Gastroesophageal sphincter (tissue), 3 donors: ENCODE measurements at regions not wholly inside any gene's neighbourhood (a gene's known extent, or its start where the extent isn't known, plus 50 kb on each side); places are given as distances from the start of the nearest gene placed in this dataset.

Source experiments
- CTCF ChIP-seq, 4 experiments: fragments of 200-600 bp in 2 of 4; fragments of 450-650 bp in 2 of 4; sonication (generic) in 1 of 4; IDR thresholded peaks; one replicate each; pipeline ENCODE4 v1.5.1; 2017 to 2019; ENCODE audit warnings: antibody characterized with exemption in 4 of 4, mild to moderate bottlenecking in 2 of 4, moderate library complexity in 2 of 4
- EP300 ChIP-seq: sonication (generic); formaldehyde crosslinking; IDR thresholded peaks from one replicate; pipeline ENCODE4 v1.6.1; 2017; ENCODE audit warnings: antibody characterized with exemption, mild to moderate bottlenecking
- POLR2A ChIP-seq, 2 donors: fragments of 450-650 bp; IDR thresholded peaks; one replicate each; pipeline ENCODE4 v1.6.1; 2017; ENCODE audit warnings: antibody characterized with exemption in 2 of 2, mild to moderate bottlenecking in 2 of 2, moderate library complexity in 1 of 2

GRCh38 chr2:217456016-217456415 lies 546.8 kb downstream of the TNS1 start:
- TF ChIP-seq CTCF (IDR thresholded peaks at IDR 0.05) (no peak), POLR2A (IDR thresholded peaks at IDR 0.05) (no peak), EP300 (no peak)
